ENCODE measurements at regions not wholly inside any gene's neighbourhood (a gene's known extent, or its start where the extent isn't known, plus 50 kb on each side); places are given as distances from the start of the nearest gene placed in this dataset.
"Not testable (repeated sequence)": the region's sequence is repeated elsewhere in the genome, so short reads cannot be mapped to it uniquely, and the experiment has no call there.

DNA sequence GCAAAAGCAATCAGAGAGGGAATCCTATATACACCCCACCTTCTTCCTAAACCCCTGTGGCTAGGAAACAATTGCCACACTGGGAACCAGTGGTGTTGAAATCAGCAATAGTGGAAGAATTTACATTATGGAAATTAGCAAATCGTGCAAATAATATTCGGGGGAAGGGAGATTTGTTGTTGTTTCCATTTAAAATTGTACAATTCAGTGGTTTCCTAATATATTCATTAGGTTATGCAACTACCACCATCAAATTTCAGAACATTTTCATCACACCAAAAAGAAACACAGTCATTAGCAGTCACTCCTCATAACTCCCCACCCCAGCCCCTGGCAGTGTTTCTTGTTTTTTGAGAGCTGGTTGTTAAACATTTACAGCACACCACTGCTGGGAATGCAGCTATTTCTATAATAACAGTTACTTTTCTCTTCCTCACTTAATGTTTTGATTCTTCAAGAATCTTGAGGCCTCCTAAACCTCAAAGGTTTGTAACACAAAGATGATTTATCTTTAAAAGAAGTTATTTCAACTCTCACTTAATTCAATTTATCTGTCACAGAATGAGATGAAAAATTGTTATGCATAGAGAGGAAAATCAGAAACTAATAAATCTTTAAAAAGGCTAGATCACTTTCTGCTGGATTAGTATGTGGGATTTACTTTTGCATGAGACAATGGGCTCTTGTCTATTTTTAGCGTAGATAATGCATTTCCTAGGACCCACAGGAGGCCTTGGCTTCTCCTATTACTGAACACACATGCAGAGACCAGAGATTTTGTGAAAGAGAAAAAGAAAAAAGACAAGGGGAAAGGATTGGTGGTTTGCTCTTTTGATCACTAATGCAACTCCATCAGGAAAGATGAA is 91.8 kb upstream of the DAPK1 start:
- peak; percentile 19 for DNase-seq (ENCODE audit: low read depth)
- in situ Hi-C loops (cut with HindIII; ENCODE audit: low sequenced_read_pairs) = loop anchor here (5.0 kb wide), 1 partner anchor 76 kb away; no protein-coding TSS in a partner anchor
- TF ChIP-seq, protein P1, sequence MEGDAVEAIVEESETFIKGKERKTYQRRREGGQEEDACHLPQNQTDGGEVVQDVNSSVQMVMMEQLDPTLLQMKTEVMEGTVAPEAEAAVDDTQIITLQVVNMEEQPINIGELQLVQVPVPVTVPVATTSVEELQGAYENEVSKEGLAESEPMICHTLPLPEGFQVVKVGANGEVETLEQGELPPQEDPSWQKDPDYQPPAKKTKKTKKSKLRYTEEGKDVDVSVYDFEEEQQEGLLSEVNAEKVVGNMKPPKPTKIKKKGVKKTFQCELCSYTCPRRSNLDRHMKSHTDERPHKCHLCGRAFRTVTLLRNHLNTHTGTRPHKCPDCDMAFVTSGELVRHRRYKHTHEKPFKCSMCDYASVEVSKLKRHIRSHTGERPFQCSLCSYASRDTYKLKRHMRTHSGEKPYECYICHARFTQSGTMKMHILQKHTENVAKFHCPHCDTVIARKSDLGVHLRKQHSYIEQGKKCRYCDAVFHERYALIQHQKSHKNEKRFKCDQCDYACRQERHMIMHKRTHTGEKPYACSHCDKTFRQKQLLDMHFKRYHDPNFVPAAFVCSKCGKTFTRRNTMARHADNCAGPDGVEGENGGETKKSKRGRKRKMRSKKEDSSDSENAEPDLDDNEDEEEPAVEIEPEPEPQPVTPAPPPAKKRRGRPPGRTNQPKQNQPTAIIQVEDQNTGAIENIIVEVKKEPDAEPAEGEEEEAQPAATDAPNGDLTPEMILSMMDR (IDR thresholded peaks at IDR 0.05; ENCODE audit: low read depth, low read length, missing control alignments) = no peak
- H3K4me3 ChIP-seq (ENCODE audit: low read depth, low read length) = no peak overlapping the region

DNA sequence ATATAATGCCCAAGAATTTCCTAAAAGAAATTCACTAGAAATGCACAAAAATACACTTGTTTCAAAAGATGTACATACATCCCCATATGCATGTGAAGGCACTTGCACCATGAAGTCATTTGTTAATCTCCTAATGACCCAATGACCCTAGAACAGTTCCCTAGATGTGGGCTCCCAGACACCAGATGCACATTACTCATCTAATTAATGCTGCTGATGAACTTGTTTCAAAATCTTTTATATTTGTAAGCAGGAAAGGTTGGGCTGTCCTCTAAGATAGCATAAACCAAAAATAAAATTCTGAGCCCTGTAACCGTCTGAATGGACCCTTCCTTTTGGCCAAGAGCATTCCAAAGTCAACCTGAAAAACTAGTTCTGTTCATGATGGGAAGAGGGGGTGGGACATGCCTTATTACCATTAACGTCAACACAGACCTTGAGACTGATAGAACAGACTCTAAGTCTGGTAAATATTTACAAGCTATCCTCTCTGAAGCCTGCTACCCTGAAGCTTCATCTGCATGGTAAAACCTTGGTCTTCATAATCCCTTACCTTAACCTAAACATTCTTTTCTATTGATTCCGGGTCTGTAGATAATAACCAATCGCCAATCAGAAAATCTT is 91.0 kb upstream of the DAPK1 start:
- H3K4me3 ChIP-seq (ENCODE audit: low read depth, low read length) = no peak overlapping the region
- in situ Hi-C loops (cut with HindIII; ENCODE audit: low sequenced_read_pairs) = loop anchor here (5.0 kb wide), 1 partner anchor 76 kb away; no protein-coding TSS in a partner anchor
- TF ChIP-seq, protein P1 (IDR thresholded peaks at IDR 0.05; ENCODE audit: low read depth, low read length, missing control alignments) = no peak
- no peak for DNase-seq (ENCODE audit: low read depth)

DNA sequence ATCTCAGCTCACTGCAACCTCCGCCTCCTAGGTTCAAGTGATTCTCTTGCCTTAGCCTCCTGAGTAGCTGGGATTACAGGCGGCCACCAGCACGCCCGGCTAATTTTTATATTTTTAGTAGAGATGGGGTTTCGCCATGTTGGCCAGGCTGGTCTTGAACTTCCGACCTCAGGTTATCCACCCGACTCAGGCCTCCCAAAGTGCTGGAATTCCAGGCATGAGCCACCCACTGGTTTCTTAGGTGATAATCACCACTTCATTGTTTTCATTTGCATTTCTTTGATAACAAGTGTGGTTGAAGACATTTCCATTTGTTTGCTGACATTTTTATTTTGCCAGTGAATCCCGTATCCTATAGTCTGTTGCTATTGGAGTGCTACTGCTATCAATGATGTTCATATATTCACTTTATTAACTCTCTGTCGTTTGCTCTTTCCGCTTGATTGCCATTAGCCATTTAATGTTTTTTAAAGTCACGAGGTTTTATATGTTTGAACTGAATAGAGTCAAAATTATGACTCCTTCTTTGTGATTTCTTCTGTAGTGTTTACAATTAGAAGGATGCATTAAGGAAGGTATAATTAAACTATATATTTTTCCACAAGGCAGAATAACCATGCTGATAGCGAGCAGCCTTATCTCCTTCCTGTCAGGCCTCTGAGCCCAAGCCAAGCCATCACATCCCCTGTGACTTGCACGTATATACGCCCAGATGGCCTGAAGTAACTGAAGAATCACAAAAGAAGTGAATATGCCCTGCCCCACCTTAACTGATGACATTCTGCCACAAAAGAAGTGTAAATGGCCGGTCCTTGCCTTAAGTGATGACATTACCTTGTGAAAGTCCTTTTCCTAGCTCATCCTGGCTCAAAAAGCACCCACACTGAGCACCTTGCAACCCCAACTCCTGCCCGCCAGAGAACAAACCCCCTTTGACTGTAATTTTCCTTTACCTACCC is 87.3 kb upstream of the DAPK1 start:
- in situ Hi-C loops (cut with HindIII; ENCODE audit: low sequenced_read_pairs); DNase-seq (ENCODE audit: low read depth); H3K4me3 ChIP-seq (ENCODE audit: low read depth, low read length): not testable (repeated sequence)

DNA sequence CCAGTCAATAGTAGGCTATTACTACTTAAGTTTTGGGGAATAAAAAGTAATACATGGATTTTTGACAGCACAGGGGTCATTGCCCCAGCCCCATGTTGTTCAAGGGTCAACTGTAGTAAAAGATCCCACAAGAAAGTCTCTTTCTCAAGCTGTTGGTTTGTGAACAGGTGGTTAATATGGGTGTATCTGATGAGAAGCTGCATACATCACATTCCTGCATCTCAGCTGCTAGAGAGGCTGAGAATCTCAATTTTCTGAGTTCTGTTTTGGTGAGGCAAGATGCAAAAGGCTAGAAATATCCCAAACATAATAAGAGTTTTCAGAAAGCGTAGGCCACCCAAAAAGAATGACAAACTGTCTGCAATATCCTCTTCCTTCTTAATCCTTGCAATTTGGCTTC is 76.8 kb upstream of the DAPK1 start:
- DNase-seq (ENCODE audit: low read depth) = no peak
- in situ Hi-C loops (cut with HindIII; ENCODE audit: low sequenced_read_pairs) = no loop called here
- TF ChIP-seq, protein P1 (IDR thresholded peaks at IDR 0.05; ENCODE audit: low read depth, low read length, missing control alignments) = no peak
- no peak overlapping the region for H3K4me3 ChIP-seq (ENCODE audit: low read depth, low read length)

DNA sequence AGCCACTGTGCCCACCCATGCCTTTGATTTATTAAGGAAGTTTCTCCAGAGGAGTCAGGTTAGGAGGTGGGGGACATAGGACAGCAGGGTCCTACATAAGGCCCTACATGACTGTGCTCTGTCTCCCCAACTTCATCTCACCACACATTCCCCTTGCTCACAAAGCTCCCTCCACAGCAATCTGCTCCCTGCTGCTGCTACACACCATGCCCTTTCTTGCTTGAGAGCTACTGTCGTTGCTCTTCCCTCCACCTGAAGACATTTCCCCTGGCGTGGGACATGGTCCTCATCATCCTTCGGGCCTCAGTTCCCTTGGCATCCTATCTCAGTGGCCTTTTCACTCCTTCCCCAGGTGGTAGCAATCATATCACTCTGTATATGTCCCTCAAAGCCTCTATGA is 75.9 kb upstream of the DAPK1 start:
- in situ Hi-C loops (cut with HindIII; ENCODE audit: low sequenced_read_pairs) = no loop called here
- no peak overlapping the region for H3K4me3 ChIP-seq (ENCODE audit: low read depth, low read length)
- TF ChIP-seq, protein P1 (IDR thresholded peaks at IDR 0.05; ENCODE audit: low read depth, low read length, missing control alignments) = no peak
- DNase-seq (ENCODE audit: low read depth) = no peak

DNA sequence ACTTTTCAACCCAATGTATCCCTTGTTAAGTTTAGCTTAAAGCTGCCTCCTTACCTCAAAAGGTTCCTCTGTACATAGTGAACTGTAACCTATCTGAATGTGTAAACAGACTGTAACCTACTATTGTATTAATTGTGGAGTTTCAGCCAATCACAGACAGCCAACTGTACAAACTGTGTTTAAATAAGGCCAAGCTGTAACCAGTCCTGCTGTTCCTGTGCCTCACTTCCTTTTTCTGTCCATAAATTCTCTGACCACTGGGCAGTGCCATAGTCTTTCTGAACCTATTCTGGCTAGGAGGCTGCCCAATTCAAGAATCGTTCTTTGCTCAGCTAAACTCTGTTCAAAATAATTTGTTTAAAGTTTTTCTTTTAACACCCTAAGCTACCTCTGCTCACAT is 74.7 kb upstream of the DAPK1 start:
- no peak overlapping the region for H3K4me3 ChIP-seq (ENCODE audit: low read depth, low read length)
- in situ Hi-C loops (cut with HindIII; ENCODE audit: low sequenced_read_pairs) = no loop called here
- TF ChIP-seq, protein P1 (IDR thresholded peaks at IDR 0.05; ENCODE audit: low read depth, low read length, missing control alignments) = no peak
- DNase-seq (ENCODE audit: low read depth) = no peak

DNA sequence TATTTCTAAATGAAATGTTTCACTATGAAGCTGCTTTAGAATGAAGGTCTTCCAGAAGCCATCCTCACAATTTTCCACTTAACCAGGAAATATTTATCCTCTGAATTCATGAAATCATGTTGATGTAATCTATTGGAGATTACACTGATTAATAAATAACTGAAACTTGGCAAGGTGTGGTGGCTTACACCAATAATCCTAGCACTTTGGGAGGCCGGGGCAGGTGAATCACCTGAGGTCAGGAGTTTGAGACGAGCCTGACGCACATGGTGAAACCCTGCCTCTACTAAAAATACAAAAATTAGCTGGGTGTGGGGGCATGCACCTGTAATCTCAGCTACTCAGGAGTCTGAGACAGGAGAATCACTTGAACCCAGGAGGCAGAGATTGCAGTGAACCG is 73.8 kb upstream of the DAPK1 start:
- DNase-seq (ENCODE audit: low read depth); in situ Hi-C loops (cut with HindIII; ENCODE audit: low sequenced_read_pairs); H3K4me3 ChIP-seq (ENCODE audit: low read depth, low read length): not testable (repeated sequence)

All from astrocyte of the cerebellum (primary cell).